ENCODE measurements at regions not wholly inside any gene's neighbourhood (a gene's known extent, or its start where the extent isn't known, plus 50 kb on each side); places are given as distances from the start of the nearest gene placed in this dataset.

- no peak for TF ChIP-seq ELF1 (IDR thresholded peaks at IDR 0.05)
- TF ChIP-seq CTCF (IDR thresholded peaks at IDR 0.05) = no peak
These were observed 497.9 kb downstream of the IGSF11 start for GRCh38 chr3:118536764-118537163.
